C4-2B (cell line): ENCODE measurements at regions not wholly inside any gene's neighbourhood (a gene's known extent, or its start where the extent isn't known, plus 50 kb on each side); places are given as distances from the start of the nearest gene placed in this dataset.

Experiments
- ZFX ChIP-seq: fragments of 450-650 bp; IDR thresholded peaks from 2 replicates; pipeline ENCODE4 v1.6.1; 2017
- TF ChIP-seq, protein P1 (sequence below): fragments of 450-650 bp; conservative IDR thresholded peaks from 2 replicates; pipeline ENCODE4 v1.5.1; 2017; ENCODE audit warnings: mild to moderate bottlenecking

- TF ChIP-seq, protein P1, sequence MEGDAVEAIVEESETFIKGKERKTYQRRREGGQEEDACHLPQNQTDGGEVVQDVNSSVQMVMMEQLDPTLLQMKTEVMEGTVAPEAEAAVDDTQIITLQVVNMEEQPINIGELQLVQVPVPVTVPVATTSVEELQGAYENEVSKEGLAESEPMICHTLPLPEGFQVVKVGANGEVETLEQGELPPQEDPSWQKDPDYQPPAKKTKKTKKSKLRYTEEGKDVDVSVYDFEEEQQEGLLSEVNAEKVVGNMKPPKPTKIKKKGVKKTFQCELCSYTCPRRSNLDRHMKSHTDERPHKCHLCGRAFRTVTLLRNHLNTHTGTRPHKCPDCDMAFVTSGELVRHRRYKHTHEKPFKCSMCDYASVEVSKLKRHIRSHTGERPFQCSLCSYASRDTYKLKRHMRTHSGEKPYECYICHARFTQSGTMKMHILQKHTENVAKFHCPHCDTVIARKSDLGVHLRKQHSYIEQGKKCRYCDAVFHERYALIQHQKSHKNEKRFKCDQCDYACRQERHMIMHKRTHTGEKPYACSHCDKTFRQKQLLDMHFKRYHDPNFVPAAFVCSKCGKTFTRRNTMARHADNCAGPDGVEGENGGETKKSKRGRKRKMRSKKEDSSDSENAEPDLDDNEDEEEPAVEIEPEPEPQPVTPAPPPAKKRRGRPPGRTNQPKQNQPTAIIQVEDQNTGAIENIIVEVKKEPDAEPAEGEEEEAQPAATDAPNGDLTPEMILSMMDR: no peak
- TF ChIP-seq ZFX: no peak
Observed at GRCh38 chr20:43372051-43372450, 85.6 kb upstream of the SRSF6 start.
